ENCODE measurements at regions not wholly inside any gene's neighbourhood (a gene's known extent, or its start where the extent isn't known, plus 50 kb on each side); places are given as distances from the start of the nearest gene placed in this dataset.
A peak's percentile ranks its signal among the peaks of the same experiment; 100 is the strongest.

- Histone ChIP-seq H3K36me3 (ENCODE audit: control insufficient read depth in 2 of 2, insufficient read depth in 2 of 2, low read length in 1 of 2) (no peaks in the 10 kb centered on the region), H2AFZ (ENCODE audit: control insufficient read depth, low read depth, low read length) (peak overlapping the region; percentile 1; the same call in 1 of the 2 replicates), H3K4me2 (ENCODE audit: control insufficient read depth, insufficient read depth) (peak overlapping the region; percentile 2; the same call in 1 of the 2 replicates), H3K27ac (ENCODE audit: control insufficient read depth, insufficient read depth) (no peak overlapping the region), H3K79me2 (ENCODE audit: control insufficient read depth, insufficient read depth, low read length) (no peaks in the 10 kb centered on the region; the same call in 1 of the 2 replicates), H3K4me3 (no peak overlapping the region), H3K27me3 (replicated peaks in 1 of 2; ENCODE audit: control insufficient read depth in 2 of 2, insufficient read depth in 2 of 2, low read length in 1 of 2) (no peaks in the 10 kb centered on the region), H4K20me1 (ENCODE audit: control insufficient read depth, insufficient read depth) (no peaks in the 10 kb centered on the region), H3K9ac (ENCODE audit: control insufficient read depth, insufficient read depth, low read length) (no peak overlapping the region), H3K9me3 (replicated peaks; ENCODE audit: control insufficient read depth, insufficient read depth, low read length) (no peaks in the 10 kb centered on the region; the same call in 2 of the 3 replicates), H3K4me1 (ENCODE audit: control insufficient read depth, insufficient read depth, low read length) (peaks cover 2% of the 10 kb centered on the region; the same call in 1 of the 2 replicates)
- in situ Hi-C loops (cut with MboI), result no loop called here
- ATAC-seq (peak; percentile 50), DNase-seq (ENCODE audit: low read depth, low spot score) (no peak), FAIRE-seq (no peak)
- intact Hi-C loops (cut with micrococcal nuclease; ENCODE audit: unreplicated experiment), result no loop called here
- WGBS (ENCODE audit: insufficient coverage, insufficient replicate concordance, low lambda C conversion rate, missing lambda C conversion rate), result 23% methylated on average over 4 of the region's 4 CpGs
- BruUV-seq (replicated peaks), result no TSS peak
- RAD21 ChIA-PET (ENCODE audit: unreplicated experiment), result interaction anchor here (1.2 to 2.1 kb wide), 4 partner anchors 11 to 29 kb away, joined by 4 to 7 read pairs (median 6); no protein-coding TSS in a partner anchor
- SMC1A ChIA-PET (ENCODE audit: uncharacterized antibody, unreplicated experiment), result interaction anchor here (0.6 to 4.4 kb wide), 9 partner anchors 9 to 204 kb away, joined by 3 to 40 read pairs (median 5); no protein-coding TSS in a partner anchor
- TF ChIP-seq SIN3A (IDR thresholded peaks at IDR 0.05; ENCODE audit: low read depth, low read length) (no peak), KLF5 (IDR thresholded peaks at IDR 0.05; ENCODE audit: partially characterized antibody) (no peak), CUX1 (IDR thresholded peaks at IDR 0.05; ENCODE audit: insufficient replicate concordance, low read depth, low read length) (no peak), SREBF2 (IDR thresholded peaks at IDR 0.05; ENCODE audit: low read length) (no peak), IKZF2 (IDR thresholded peaks at IDR 0.05) (no peak)
- CTCF ChIA-PET, result interaction anchor here (0.7 to 2.7 kb wide), 4 partner anchors 9 to 336 kb away, joined by 3 to 9 read pairs (median 4); no protein-coding TSS in a partner anchor
- POLR2A ChIA-PET, result interaction anchor here (1.1 to 1.2 kb wide), 2 partner anchors 11 to 15 kb away, joined by 3 read pairs; no protein-coding TSS in a partner anchor
These were observed 268.0 kb downstream of the PTPRC start for GRCh38 chr1:198906739-198907422.
